CD4-positive, alpha-beta T cell (primary cell): ENCODE measurements at regions not wholly inside any gene's neighbourhood (a gene's known extent, or its start where the extent isn't known, plus 50 kb on each side); places are given as distances from the start of the nearest gene placed in this dataset.

ENCODE experiments used
- ATAC-seq: fragments of 200-7000 bp; cut with Tn5 transposase; one replicate; pipeline ENCODE4 v1.10.0; 2022; ENCODE audit warnings: mild to moderate bottlenecking; ENCODE audit not compliant: poor library complexity
- CTCF ChIA-PET: fragments of 350-600 bp; sonication (Branson Sonifier 250); formaldehyde crosslinking; loops from one replicate; lab custom pipeline; 2021; ENCODE audit warnings: antibody characterized with exemption, inconsistent platforms; lab: Charles Lee
- POLR2A ChIA-PET: fragments of 350-600 bp; sonication (Branson Sonifier 250); formaldehyde crosslinking; loops from one replicate; lab custom pipeline; 2021; ENCODE audit warnings: antibody characterized with exemption, inconsistent platforms; lab: Charles Lee
- DNase-seq, 14 experiments: peaks; one replicate each; pipeline ENCODE4 v3.0.0-alpha.2; 2013 to 2020; ENCODE audit warnings: mixed read lengths in 2 of 14
- H3K27ac ChIP-seq, 2 donors: one replicate each; pipeline versions ENCODE4 v1.5.1 to v1.7.0; 2013; ENCODE audit warnings: low read length in 2 of 2, low read depth in 1 of 2, mild to moderate bottlenecking in 1 of 2
- H3K27me3 ChIP-seq, 2 experiments: 1 replicate in 1 of 2; 2 replicates in 1 of 2; pipeline versions ENCODE4 v1.6.1 to v1.7.0; 2013; ENCODE audit warnings: low read length in 2 of 2, control low read depth in 1 of 2, mild to moderate bottlenecking in 1 of 2, moderate library complexity in 1 of 2; ENCODE audit not compliant: insufficient read depth in 2 of 2, control insufficient read depth in 1 of 2
- H3K36me3 ChIP-seq: one replicate; pipeline ENCODE4 v1.6.1; 2013; ENCODE audit warnings: low read length, control low read depth; ENCODE audit not compliant: insufficient read depth
- H3K4me1 ChIP-seq: one replicate; pipeline ENCODE4 v1.6.1; 2013; ENCODE audit warnings: low read length, control low read depth; ENCODE audit not compliant: insufficient read depth
- H3K4me3 ChIP-seq: one replicate; pipeline ENCODE4 v1.5.1; 2013; ENCODE audit warnings: mild to moderate bottlenecking, low read length, moderate library complexity
- H3K9me3 ChIP-seq, 2 experiments: 1 replicate in 1 of 2; 2 replicates in 1 of 2; pipeline versions ENCODE4 v1.6.1 to v1.7.0; 2013; ENCODE audit warnings: low read length in 2 of 2, mild to moderate bottlenecking in 2 of 2, control low read depth in 1 of 2, moderate library complexity in 1 of 2; ENCODE audit not compliant: control insufficient read depth in 1 of 2, insufficient read depth in 1 of 2
- H3K27ac Mint-ChIP-seq: one replicate; pipeline ENCODE4 v1.8.0; 2020; ENCODE audit warnings: mixed read lengths
- H3K27me3 Mint-ChIP-seq: one replicate; pipeline ENCODE4 v1.8.0; 2021; ENCODE audit warnings: mixed read lengths
- H3K36me3 Mint-ChIP-seq: one replicate; pipeline ENCODE4 v1.8.0; 2021; ENCODE audit warnings: low read depth, mixed read lengths
- H3K4me1 Mint-ChIP-seq: one replicate; pipeline ENCODE4 v1.8.0; 2021; ENCODE audit warnings: low read depth, mixed read lengths
- H3K4me3 Mint-ChIP-seq: one replicate; pipeline ENCODE4 v1.8.0; 2020; ENCODE audit warnings: mild to moderate bottlenecking, mixed read lengths
- H3K9me3 Mint-ChIP-seq: one replicate; pipeline ENCODE4 v1.8.0; 2020; ENCODE audit warnings: mixed read lengths
- intact Hi-C, 2 experiments: fragments of 100-400 bp; cut with DNase I in 1 of 2; cut with micrococcal nuclease in 1 of 2; formaldehyde crosslinking; loops; one replicate each; pipeline versions ENCODE4 v1.15.1 to v1.9.0; 2023 to 2025; cut with DNase I, micrococcal nuclease
- TF ChIP-seq, protein P1 (sequence below): fragments of 200-600 bp; IDR thresholded peaks from one replicate; pipeline ENCODE4 v1.8.0; 2022; ENCODE audit warnings: antibody characterized with exemption, mild to moderate bottlenecking

- peaks cover 0 to 3% of the 10 kb centered on the region in 2 experiments for H3K9me3 ChIP-seq
- no peaks in the 10 kb centered on the region for H3K27me3 ChIP-seq
- POLR2A ChIA-PET = no interaction called here
- no peaks in the 10 kb centered on the region for H3K36me3 ChIP-seq
- no peak overlapping the region for H3K27ac ChIP-seq
- Mint-ChIP-seq H3K4me1 (no peaks in the 10 kb centered on the region), H3K4me3 (no peak overlapping the region), H3K27me3 (no peaks in the 10 kb centered on the region), H3K9me3 (peaks cover 7% of the 10 kb centered on the region), H3K27ac (no peak overlapping the region), H3K36me3 (no peaks in the 10 kb centered on the region)
- H3K4me1 ChIP-seq = no peaks in the 10 kb centered on the region
- DNase-seq (no peak), ATAC-seq (no peak)
- CTCF ChIA-PET = no interaction called here
- H3K4me3 ChIP-seq = no peak overlapping the region
- TF ChIP-seq, protein P1, sequence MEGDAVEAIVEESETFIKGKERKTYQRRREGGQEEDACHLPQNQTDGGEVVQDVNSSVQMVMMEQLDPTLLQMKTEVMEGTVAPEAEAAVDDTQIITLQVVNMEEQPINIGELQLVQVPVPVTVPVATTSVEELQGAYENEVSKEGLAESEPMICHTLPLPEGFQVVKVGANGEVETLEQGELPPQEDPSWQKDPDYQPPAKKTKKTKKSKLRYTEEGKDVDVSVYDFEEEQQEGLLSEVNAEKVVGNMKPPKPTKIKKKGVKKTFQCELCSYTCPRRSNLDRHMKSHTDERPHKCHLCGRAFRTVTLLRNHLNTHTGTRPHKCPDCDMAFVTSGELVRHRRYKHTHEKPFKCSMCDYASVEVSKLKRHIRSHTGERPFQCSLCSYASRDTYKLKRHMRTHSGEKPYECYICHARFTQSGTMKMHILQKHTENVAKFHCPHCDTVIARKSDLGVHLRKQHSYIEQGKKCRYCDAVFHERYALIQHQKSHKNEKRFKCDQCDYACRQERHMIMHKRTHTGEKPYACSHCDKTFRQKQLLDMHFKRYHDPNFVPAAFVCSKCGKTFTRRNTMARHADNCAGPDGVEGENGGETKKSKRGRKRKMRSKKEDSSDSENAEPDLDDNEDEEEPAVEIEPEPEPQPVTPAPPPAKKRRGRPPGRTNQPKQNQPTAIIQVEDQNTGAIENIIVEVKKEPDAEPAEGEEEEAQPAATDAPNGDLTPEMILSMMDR = no peak
- intact Hi-C loops = no loop called here
Observed at GRCh38 chr18:72155327-72155726, 388.8 kb downstream of the CBLN2 start.

GRCh38 chr18:72154926-72155325 is 389.2 kb downstream of the CBLN2 start:
- TF ChIP-seq, protein P1 = no peak

DNA sequence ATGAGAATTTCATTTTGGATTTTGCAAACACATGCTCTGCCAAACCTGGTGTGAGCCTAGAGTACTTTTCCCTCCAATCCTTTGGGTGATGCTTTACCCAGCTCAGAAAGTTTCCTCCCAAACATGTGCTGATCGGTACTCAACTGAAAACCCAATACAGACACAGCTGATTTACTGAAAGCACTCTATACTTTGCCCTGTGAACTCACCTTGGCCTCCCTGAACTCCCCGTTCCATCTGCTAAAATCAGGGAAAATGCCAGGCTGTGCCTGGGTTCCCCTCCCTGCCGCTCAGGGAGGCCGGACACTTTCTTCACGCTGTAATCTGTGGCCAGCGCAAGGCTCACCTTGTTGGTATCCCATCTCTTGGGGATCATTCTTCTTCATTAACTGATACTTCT is 391.2 kb downstream of the CBLN2 start:
- intact Hi-C loops = no loop called here
- no peaks in the 10 kb centered on the region for H3K36me3 ChIP-seq
- ChIA-PET CTCF (no interaction called here), POLR2A (no interaction called here)
- H3K27ac ChIP-seq = no peak overlapping the region
- H3K4me1 ChIP-seq = no peaks in the 10 kb centered on the region
- Mint-ChIP-seq H3K36me3 (no peaks in the 10 kb centered on the region), H3K9me3 (peaks cover 7% of the 10 kb centered on the region), H3K4me1 (no peaks in the 10 kb centered on the region), H3K4me3 (no peak overlapping the region), H3K27ac (no peak overlapping the region), H3K27me3 (no peaks in the 10 kb centered on the region)
- no peaks in the 10 kb centered on the region for H3K27me3 ChIP-seq
- TF ChIP-seq, protein P1 = no peak
- ATAC-seq (no peak), DNase-seq (no peak)
- peaks cover 0 to 3% of the 10 kb centered on the region in 2 experiments for H3K9me3 ChIP-seq
- no peak overlapping the region for H3K4me3 ChIP-seq

More at GRCh38 chr18:72154926-72155325, 389.2 kb downstream of the CBLN2 start:
- ChIA-PET POLR2A (no interaction called here), CTCF (no interaction called here)
- Mint-ChIP-seq H3K27me3 (no peaks in the 10 kb centered on the region), H3K4me3 (no peak overlapping the region), H3K36me3 (no peaks in the 10 kb centered on the region), H3K4me1 (no peaks in the 10 kb centered on the region), H3K27ac (no peak overlapping the region), H3K9me3 (peaks cover 7% of the 10 kb centered on the region)
- Histone ChIP-seq H3K9me3 (peaks cover 0 to 3% of the 10 kb centered on the region in 2 experiments), H3K27ac (no peak overlapping the region), H3K36me3 (no peaks in the 10 kb centered on the region), H3K4me1 (no peaks in the 10 kb centered on the region), H3K27me3 (no peaks in the 10 kb centered on the region), H3K4me3 (no peak overlapping the region)
- DNase-seq (no peak), ATAC-seq (no peak)
- intact Hi-C loops = no loop called here
